Parathyroid adenoma (tissue), 2 donors: ENCODE measurements at regions not wholly inside any gene's neighbourhood (a gene's known extent, or its start where the extent isn't known, plus 50 kb on each side); places are given as distances from the start of the nearest gene placed in this dataset.

Experiments
- H2AFZ ChIP-seq: fragments of 300-600 bp; sonication (generic); one replicate; pipeline ENCODE4 v1.7.0; 2017; ENCODE audit warnings: antibody characterized with exemption, mild to moderate bottlenecking
- H3K27ac ChIP-seq: fragments of 300-600 bp; sonication (generic); one replicate; pipeline ENCODE4 v1.7.0; 2017
- H3K27me3 ChIP-seq: fragments of 300-600 bp; sonication (generic); one replicate; pipeline ENCODE4 v1.7.0; 2017; ENCODE audit warnings: low read length; ENCODE audit not compliant: control insufficient read depth, insufficient read depth
- H3K36me3 ChIP-seq: fragments of 300-600 bp; sonication (generic); one replicate; pipeline ENCODE4 v1.7.0; 2017; ENCODE audit warnings: low read length; ENCODE audit not compliant: control insufficient read depth, insufficient read depth
- H3K4me1 ChIP-seq: fragments of 300-600 bp; sonication (generic); one replicate; pipeline ENCODE4 v1.7.0; 2017; ENCODE audit warnings: control low read depth
- H3K4me2 ChIP-seq: fragments of 300-600 bp; sonication (generic); one replicate; pipeline ENCODE4 v1.7.0; 2017; ENCODE audit warnings: low read length
- H3K4me3 ChIP-seq: fragments of 300-600 bp; sonication (generic); one replicate; pipeline ENCODE4 v1.7.0; 2017; ENCODE audit warnings: low read depth, low read length
- H3K79me2 ChIP-seq: fragments of 300-600 bp; sonication (generic); one replicate; pipeline ENCODE4 v1.7.0; 2017; ENCODE audit warnings: control low read depth
- H3K9ac ChIP-seq: fragments of 300-600 bp; sonication (generic); one replicate; pipeline ENCODE4 v1.7.0; 2017; ENCODE audit warnings: mild to moderate bottlenecking
- H3K9me3 ChIP-seq: fragments of 300-600 bp; sonication (generic); one replicate; pipeline ENCODE4 v1.7.0; 2017; ENCODE audit warnings: low read length; ENCODE audit not compliant: control insufficient read depth
- TF ChIP-seq, protein P1 (sequence below): fragments of 300-600 bp; sonication (generic); IDR thresholded peaks from one replicate; pipeline ENCODE4 v1.7.0; 2017; ENCODE audit warnings: antibody characterized with exemption, mild to moderate bottlenecking
- donor health status: primary hyperparathyroidism.

DNA sequence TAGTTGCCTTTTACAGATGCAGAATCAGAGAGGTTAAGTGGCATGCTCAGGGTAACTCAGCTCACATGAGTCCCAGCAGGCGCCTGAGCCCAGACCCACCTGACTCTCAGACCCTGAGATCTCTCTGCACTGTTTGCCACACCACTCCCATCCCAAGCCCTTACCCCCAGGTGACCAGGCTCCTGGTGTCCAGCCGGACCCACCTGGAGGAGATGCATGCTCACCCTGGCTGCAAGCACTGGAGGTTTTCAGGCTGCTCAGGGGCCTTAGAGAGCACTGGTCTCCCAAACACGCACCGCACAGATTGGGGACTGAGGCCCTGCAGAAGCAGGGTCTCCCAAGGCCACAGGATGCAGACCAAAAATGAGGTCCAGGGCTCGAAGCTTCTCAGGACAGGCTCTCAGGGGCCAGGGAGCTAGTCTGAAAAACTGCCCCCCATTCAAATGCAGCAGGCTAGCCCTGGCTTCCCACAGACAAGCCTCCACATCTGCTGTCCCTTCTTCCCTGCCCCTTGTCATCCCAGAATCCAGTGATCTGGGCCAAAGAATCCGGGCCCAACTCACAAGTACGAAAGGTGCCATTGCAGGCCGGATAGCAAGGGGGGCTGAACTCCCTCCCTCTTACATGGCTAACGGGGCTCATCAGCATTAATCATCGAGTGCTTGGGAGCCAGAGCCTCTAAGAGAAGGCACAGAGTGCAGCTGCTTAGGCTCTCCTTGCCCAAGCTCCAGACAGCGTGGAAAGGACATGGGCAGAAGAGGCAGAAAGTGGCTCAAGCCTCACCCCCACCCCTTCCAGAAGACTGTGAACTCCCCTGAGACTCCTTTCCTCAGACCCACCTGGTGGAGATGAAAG is 90.2 kb upstream of the PRR20G start:
- Histone ChIP-seq H3K27me3 (no peaks in the 10 kb centered on the region), H3K4me3 (no peak overlapping the region)

DNA sequence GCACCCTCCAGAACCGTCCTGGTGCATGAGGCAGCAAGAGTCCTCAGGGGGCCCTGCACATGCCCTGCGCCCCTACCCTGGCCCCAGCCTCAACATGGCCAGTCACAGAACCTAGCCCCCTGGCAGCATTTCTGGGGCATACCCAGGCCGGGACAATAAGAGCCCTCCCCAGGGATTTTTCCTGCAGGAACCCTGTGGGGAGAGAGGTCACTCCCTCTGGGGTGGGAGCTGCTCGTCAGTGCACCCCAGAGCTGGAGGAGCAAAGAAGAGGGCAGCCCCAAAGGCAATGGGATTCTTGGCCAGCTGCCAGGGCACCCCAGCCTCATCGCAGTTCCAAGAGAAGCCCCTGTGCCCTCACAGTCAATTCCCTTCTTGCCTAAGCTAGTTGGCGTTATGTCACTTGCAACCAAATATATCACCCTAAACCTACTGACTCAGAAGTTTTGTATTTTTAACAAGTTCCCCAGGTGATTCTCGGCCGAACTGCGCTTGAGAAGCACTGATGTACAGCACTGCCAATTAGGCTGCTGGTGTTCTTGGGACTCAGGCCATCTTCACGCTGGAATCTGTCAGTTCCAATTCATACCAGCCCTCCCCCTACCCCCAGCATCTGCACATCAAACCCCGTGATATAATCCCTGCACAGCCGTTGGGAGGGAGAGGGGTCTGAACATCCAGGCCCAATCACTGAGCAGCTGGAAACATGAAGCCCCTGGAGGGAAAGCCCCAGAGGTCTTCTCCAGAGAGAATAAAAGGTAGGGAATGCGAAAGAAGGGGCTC is 87.5 kb upstream of the PRR20G start:
- TF ChIP-seq, protein P1, sequence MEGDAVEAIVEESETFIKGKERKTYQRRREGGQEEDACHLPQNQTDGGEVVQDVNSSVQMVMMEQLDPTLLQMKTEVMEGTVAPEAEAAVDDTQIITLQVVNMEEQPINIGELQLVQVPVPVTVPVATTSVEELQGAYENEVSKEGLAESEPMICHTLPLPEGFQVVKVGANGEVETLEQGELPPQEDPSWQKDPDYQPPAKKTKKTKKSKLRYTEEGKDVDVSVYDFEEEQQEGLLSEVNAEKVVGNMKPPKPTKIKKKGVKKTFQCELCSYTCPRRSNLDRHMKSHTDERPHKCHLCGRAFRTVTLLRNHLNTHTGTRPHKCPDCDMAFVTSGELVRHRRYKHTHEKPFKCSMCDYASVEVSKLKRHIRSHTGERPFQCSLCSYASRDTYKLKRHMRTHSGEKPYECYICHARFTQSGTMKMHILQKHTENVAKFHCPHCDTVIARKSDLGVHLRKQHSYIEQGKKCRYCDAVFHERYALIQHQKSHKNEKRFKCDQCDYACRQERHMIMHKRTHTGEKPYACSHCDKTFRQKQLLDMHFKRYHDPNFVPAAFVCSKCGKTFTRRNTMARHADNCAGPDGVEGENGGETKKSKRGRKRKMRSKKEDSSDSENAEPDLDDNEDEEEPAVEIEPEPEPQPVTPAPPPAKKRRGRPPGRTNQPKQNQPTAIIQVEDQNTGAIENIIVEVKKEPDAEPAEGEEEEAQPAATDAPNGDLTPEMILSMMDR, result no peak
- no peaks in the 10 kb centered on the region for H3K4me1 ChIP-seq

More for the DNA sequence above, 90.2 kb upstream of the PRR20G start:
- no peak overlapping the region for H3K9ac ChIP-seq
- no peaks in the 10 kb centered on the region for H3K9me3 ChIP-seq
- H3K4me2 ChIP-seq, result no peak overlapping the region
- no peak overlapping the region for H2AFZ ChIP-seq
- no peaks in the 10 kb centered on the region for H3K36me3 ChIP-seq
- no peak overlapping the region for H3K27ac ChIP-seq
- H3K79me2 ChIP-seq, result no peaks in the 10 kb centered on the region
- no peaks in the 10 kb centered on the region for H3K4me1 ChIP-seq
- TF ChIP-seq, protein P1, result no peak

DNA sequence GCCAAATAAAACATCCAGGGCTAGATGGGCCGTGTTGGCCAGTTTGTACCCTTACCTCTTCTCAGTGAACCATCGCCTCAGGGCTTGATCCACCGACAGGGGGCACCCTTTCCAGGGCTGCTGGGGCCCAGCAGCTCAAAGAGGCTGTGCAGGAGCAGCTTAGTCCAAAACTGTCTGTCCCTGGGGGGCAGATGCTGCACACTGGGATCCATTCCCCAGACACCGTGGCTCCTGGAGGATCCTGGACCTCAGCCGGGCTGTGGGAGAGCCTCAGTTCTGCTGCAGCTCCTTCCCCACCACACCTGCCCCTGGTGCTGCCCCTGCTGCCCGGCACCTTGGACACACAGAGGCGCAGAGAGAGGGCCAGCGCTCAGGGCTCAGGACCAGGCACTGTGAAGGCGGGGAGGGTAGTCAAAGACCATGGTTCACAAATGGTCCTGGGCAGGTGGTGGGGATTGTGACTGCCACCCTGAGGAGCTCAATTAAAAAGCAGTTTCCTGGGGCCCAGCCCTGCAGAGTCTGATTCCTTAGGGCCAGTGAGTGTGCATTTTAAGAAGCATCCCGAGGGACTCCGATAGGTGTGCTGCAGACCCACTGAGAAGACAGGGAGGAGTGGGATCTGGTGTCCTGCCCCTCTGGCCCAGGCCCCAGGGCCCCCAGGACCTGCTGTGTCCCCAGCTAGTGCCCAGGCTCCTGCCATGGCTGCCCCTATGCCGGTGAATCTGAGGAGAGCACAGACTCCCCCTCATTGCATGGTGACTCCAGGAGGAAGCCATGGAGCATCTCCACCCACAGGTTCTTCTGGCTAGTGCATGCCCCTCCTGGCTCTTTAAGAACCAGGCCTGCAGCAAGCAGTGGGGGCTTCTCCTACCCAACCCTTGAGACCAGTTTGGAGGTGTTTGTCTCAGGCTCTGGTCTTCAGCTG is 86.5 kb upstream of the PRR20G start:
- H3K4me2 ChIP-seq, result no peak overlapping the region
- no peak overlapping the region for H3K27ac ChIP-seq
- H3K9me3 ChIP-seq, result no peaks in the 10 kb centered on the region
- no peaks in the 10 kb centered on the region for H3K36me3 ChIP-seq
- H3K4me3 ChIP-seq, result no peak overlapping the region
- no peaks in the 10 kb centered on the region for H3K79me2 ChIP-seq
- H2AFZ ChIP-seq, result no peak overlapping the region
- H3K27me3 ChIP-seq, result no peaks in the 10 kb centered on the region
- H3K9ac ChIP-seq, result no peak overlapping the region
- no peaks in the 10 kb centered on the region for H3K4me1 ChIP-seq
- TF ChIP-seq, protein P1, result no peak

More for the DNA sequence above, 87.5 kb upstream of the PRR20G start:
- Histone ChIP-seq H3K4me3 (no peak overlapping the region), H3K9me3 (no peaks in the 10 kb centered on the region), H3K4me2 (no peak overlapping the region), H3K9ac (no peak overlapping the region), H3K27me3 (no peaks in the 10 kb centered on the region), H3K27ac (no peak overlapping the region), H3K79me2 (no peaks in the 10 kb centered on the region), H2AFZ (no peak overlapping the region), H3K36me3 (no peaks in the 10 kb centered on the region)

DNA sequence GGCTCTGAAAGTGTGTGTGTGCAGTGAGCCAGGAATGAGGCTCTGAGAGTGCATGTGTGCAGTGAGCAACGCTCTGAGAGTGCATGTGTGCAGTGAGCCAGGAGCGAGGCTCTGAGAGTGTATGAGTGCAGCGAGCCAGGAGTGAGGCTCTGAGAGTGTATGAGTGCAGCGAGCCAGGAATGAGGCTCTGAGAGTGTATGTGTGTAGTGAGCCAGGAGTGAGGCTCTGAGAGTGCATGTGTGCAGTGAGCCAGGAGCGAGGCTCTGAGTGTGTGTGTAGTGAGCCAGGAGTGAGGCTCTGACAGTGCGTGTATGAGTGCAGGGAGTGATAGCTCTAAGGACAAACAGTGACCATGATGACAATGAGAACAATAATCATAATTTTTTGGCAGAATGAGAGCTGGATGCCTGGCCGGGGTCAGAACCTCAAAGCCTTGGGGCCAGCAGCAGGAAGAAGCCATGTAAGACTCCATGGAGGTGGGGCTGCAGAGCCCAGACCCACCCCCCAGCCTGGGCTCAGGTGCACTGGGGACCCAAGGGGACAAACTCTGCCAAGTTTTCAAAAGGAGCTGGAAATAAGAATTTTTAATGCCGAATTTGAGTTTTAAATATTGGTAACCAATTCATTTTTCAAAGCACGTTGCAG is 85.7 kb upstream of the PRR20G start:
- Histone ChIP-seq H3K27me3 (no peaks in the 10 kb centered on the region), H3K79me2 (no peaks in the 10 kb centered on the region), H3K9ac (no peak overlapping the region), H3K4me1 (no peaks in the 10 kb centered on the region), H3K36me3 (no peaks in the 10 kb centered on the region), H3K4me3 (no peak overlapping the region), H3K4me2 (no peak overlapping the region), H3K9me3 (no peaks in the 10 kb centered on the region), H3K27ac (no peak overlapping the region), H2AFZ (no peak overlapping the region)
- TF ChIP-seq, protein P1, result no peak
